IMR-90 (cell line): ENCODE measurements at regions not wholly inside any gene's neighbourhood (a gene's known extent, or its start where the extent isn't known, plus 50 kb on each side); places are given as distances from the start of the nearest gene placed in this dataset.

Source experiments
- ATAC-seq: fragments of 200-7000 bp; cut with Tn5 transposase; 2 replicates; pipeline ENCODE4 v1.9.1; 2020; ENCODE audit warnings: low read depth, mild to moderate bottlenecking, moderate library complexity
- BruUV-seq: library from RNA; stranded (reverse); fragments of 400-500 nt; replicated peaks from 2 replicates; lab custom pipeline; 2021; lab: Mats Ljungman, UMichigan
- CTCF ChIA-PET: fragments of 300-600 bp; formaldehyde crosslinking; extraction: SDS; loops from one replicate; lab custom pipeline; 2021; ENCODE audit warnings: antibody characterized with exemption; lab: Yijun Ruan, JAX
- POLR2A ChIA-PET: fragments of 300-600 bp; sonication (Branson Sonifier 250); formaldehyde crosslinking; loops from one replicate; lab custom pipeline; 2022; ENCODE audit warnings: antibody characterized with exemption; ENCODE audit not compliant: unreplicated experiment; lab: Charles Lee
- DNase-seq: peaks from one replicate; pipeline ENCODE4 v3.0.0; 2013
- H2AFZ ChIP-seq: replicated peaks from 2 replicates; pipeline ENCODE3; 2013; ENCODE audit warnings: low read length, mild to moderate bottlenecking; ENCODE audit not compliant: poor library complexity
- H2AK5ac ChIP-seq: 2 replicates; pipeline ENCODE4 v1.6.1; 2013; ENCODE audit warnings: low read depth, low read length, inconsistent platforms
- H2AK9ac ChIP-seq: replicated peaks from 2 replicates; pipeline ENCODE3; 2013; ENCODE audit warnings: mild to moderate bottlenecking, low read depth, low read length, moderate library complexity; ENCODE audit not compliant: poor library complexity
- H2BK120ac ChIP-seq: 2 replicates; pipeline ENCODE4 v1.6.1; 2013; ENCODE audit warnings: low read depth, low read length, inconsistent platforms
- H2BK15ac ChIP-seq: 3 replicates; pipeline ENCODE4 v1.6.1; 2013; ENCODE audit warnings: low read depth, low read length, inconsistent platforms
- H2BK20ac ChIP-seq: 2 replicates; pipeline ENCODE4 v1.6.1; 2013; ENCODE audit warnings: low read depth, mild to moderate bottlenecking, inconsistent platforms, low read length, moderate library complexity
- H2BK5ac ChIP-seq: 2 replicates; pipeline ENCODE4 v1.6.1; 2013; ENCODE audit warnings: mild to moderate bottlenecking, low read depth, low read length, inconsistent platforms; ENCODE audit not compliant: poor library complexity, severe bottlenecking
- H3K14ac ChIP-seq: replicated peaks from 2 replicates; pipeline ENCODE4 v1.6.1; 2013; ENCODE audit warnings: low read depth, low read length, inconsistent platforms
- H3K18ac ChIP-seq: 2 replicates; pipeline ENCODE4 v1.6.1; 2013; ENCODE audit warnings: low read depth, low read length, control low read depth
- H3K23ac ChIP-seq: 2 replicates; pipeline ENCODE4 v1.6.1; 2013; ENCODE audit warnings: low read depth, low read length, inconsistent platforms
- H3K27ac ChIP-seq: 2 replicates; pipeline ENCODE4 v1.5.1; 2013; ENCODE audit warnings: mild to moderate bottlenecking, control low read depth, low read length; ENCODE audit not compliant: insufficient read depth
- H3K27me3 ChIP-seq: 2 replicates; pipeline ENCODE4 v1.6.1; 2013; ENCODE audit warnings: low read length; ENCODE audit not compliant: control insufficient read depth, insufficient read depth
- H3K36me3 ChIP-seq: 2 replicates; pipeline ENCODE4 v1.6.1; 2013; ENCODE audit warnings: low read length, mixed read lengths; ENCODE audit not compliant: control insufficient read depth, insufficient read depth
- H3K4ac ChIP-seq: 2 replicates; pipeline ENCODE4 v1.6.1; 2013; ENCODE audit warnings: low read depth, low read length, inconsistent platforms
- H3K4me1 ChIP-seq: 2 replicates; pipeline ENCODE4 v1.6.1; 2013; ENCODE audit warnings: low read length, mixed read lengths; ENCODE audit not compliant: control insufficient read depth, insufficient read depth
- H3K4me2 ChIP-seq: 2 replicates; pipeline ENCODE4 v1.6.1; 2013; ENCODE audit warnings: low read depth, mild to moderate bottlenecking, control low read depth, low read length, moderate library complexity
- H3K4me3 ChIP-seq: 2 replicates; pipeline ENCODE4 v1.5.1; 2013; ENCODE audit warnings: low read depth, mild to moderate bottlenecking, control low read depth, low read length, moderate library complexity; ENCODE audit not compliant: insufficient read depth
- H3K56ac ChIP-seq: 2 replicates; pipeline ENCODE4 v1.6.1; 2013; ENCODE audit warnings: low read length, inconsistent platforms; ENCODE audit not compliant: insufficient read depth; ENCODE audit errors: extremely low read depth
- H3K79me1 ChIP-seq, 2 experiments: 2 replicates each; pipeline ENCODE4 v1.6.1; 2013; ENCODE audit warnings: low read length in 2 of 2, inconsistent platforms in 1 of 2, low read depth in 1 of 2
- H3K9ac ChIP-seq: 2 replicates; pipeline ENCODE4 v1.6.1; 2013; ENCODE audit warnings: low read depth, low read length, control low read depth
- H3K9me1 ChIP-seq: 2 replicates; pipeline ENCODE4 v1.6.1; 2013; ENCODE audit warnings: low read length, inconsistent platforms; ENCODE audit not compliant: insufficient read depth
- H3K9me3 ChIP-seq: 2 replicates; pipeline ENCODE4 v1.6.1; 2013; ENCODE audit warnings: low read length; ENCODE audit not compliant: control insufficient read depth, insufficient read depth
- H4K20me1 ChIP-seq: 2 replicates; pipeline ENCODE4 v1.6.1; 2013; ENCODE audit warnings: low read length, inconsistent platforms; ENCODE audit not compliant: insufficient read depth
- H4K5ac ChIP-seq: 2 replicates; pipeline ENCODE4 v1.6.1; 2013; ENCODE audit warnings: mild to moderate bottlenecking, low read depth, low read length, control low read depth
- H4K8ac ChIP-seq, 2 experiments: 2 replicates each; pipeline ENCODE4 v1.6.1; 2013; ENCODE audit warnings: low read depth in 2 of 2, low read length in 2 of 2, control low read depth in 1 of 2, inconsistent platforms in 1 of 2
- H4K91ac ChIP-seq: 2 replicates; pipeline ENCODE4 v1.6.1; 2013; ENCODE audit warnings: low read depth, low read length, inconsistent platforms; ENCODE audit not compliant: insufficient read depth
- BHLHE40 ChIP-seq: fragments of 150-350 bp; IDR thresholded peaks from 2 replicates; pipeline ENCODE4 v1.6.1; 2016; ENCODE audit warnings: mild to moderate bottlenecking, low read depth, low read length
- CHD1 ChIP-seq: IDR thresholded peaks from 2 replicates; pipeline ENCODE4 v1.6.1; 2012; ENCODE audit warnings: low read depth, low read length, improper control_type of control experiment
- ELK1 ChIP-seq: fragments of 150-350 bp; IDR thresholded peaks from 2 replicates; pipeline ENCODE4 v1.6.1; 2016; ENCODE audit warnings: low read depth, mild to moderate bottlenecking, low read length, moderate library complexity, borderline replicate concordance
- MAFK ChIP-seq: IDR thresholded peaks from 2 replicates; pipeline ENCODE4 v1.6.1; 2012; ENCODE audit warnings: low read depth, low read length, improper control_type of control experiment
- MXI1 ChIP-seq: IDR thresholded peaks from 2 replicates; pipeline ENCODE4 v1.6.1; 2012; ENCODE audit warnings: low read depth, mild to moderate bottlenecking, low read length, moderate library complexity, borderline replicate concordance
- NFE2L2 ChIP-seq: fragments of 150-350 bp; IDR thresholded peaks from 2 replicates; pipeline ENCODE4 v1.6.1; 2016; ENCODE audit warnings: low read depth, mild to moderate bottlenecking, low read length
- POLR2A ChIP-seq: IDR thresholded peaks from 2 replicates; pipeline ENCODE4 v1.6.1; 2012; ENCODE audit warnings: mild to moderate bottlenecking, low read depth, low read length
- RAD21 ChIP-seq: IDR thresholded peaks from 2 replicates; pipeline ENCODE4 v1.6.1; 2012; ENCODE audit warnings: low read length, improper control_type of control experiment
- RCOR1 ChIP-seq: IDR thresholded peaks from 2 replicates; pipeline ENCODE4 v1.6.1; 2012; ENCODE audit warnings: mild to moderate bottlenecking, low read length, improper control_type of control experiment; ENCODE audit not compliant: insufficient replicate concordance
- RFX5 ChIP-seq: IDR thresholded peaks from 2 replicates; pipeline ENCODE4 v1.8.0; 2012; ENCODE audit warnings: low read depth, mild to moderate bottlenecking, low read length, moderate library complexity
- SMC3 ChIP-seq: fragments of 150-350 bp; IDR thresholded peaks from 2 replicates; pipeline ENCODE4 v1.6.1; 2016; ENCODE audit warnings: low read depth, mild to moderate bottlenecking, antibody characterized with exemption, low read length, moderate library complexity
- WGBS, 2 experiments: methylation state at CpG; one replicate each; pipeline versions ENCODE4 v1.1.5 to v1.1.7; 2013; ENCODE audit warnings: missing lambda C conversion rate in 2 of 2; ENCODE audit not compliant: insufficient read length in 1 of 2; ENCODE audit errors: extremely low coverage in 2 of 2; 5-methylcytosine and 5-hydroxymethylcytosine counted together
- dilution Hi-C: fragments of 300-500 bp; cut with HindIII; formaldehyde crosslinking; loops from one replicate; pipeline ENCODE4 v1.14.3; 2018; ENCODE audit warnings: low sequenced_read_pairs; ENCODE audit not compliant: unreplicated experiment
- in situ Hi-C: fragments of 300-500 bp; cut with MboI; formaldehyde crosslinking; loops from 3 replicates; pipeline ENCODE4 v1.14.3; 2019; ENCODE audit warnings: low sequenced_read_pairs, inconsistent platforms, mixed read lengths
- intact Hi-C: fragments of 100-400 bp; cut with micrococcal nuclease; formaldehyde crosslinking; loops from 2 replicates; pipeline ENCODE4 v1.10.0; 2022
- TF ChIP-seq, protein P1 (sequence below): conservative IDR thresholded peaks from 2 replicates; pipeline ENCODE4 v1.5.1; 2012; ENCODE audit warnings: mild to moderate bottlenecking, low read depth, low read length, improper control_type of control experiment

GRCh38 chr6:167523426-167523825, 198.5 kb downstream of the TTLL2 start:
- Histone ChIP-seq H2BK20ac (no peak overlapping the region), H4K8ac (no peak overlapping the region), H2AK5ac (no peak overlapping the region), H3K27me3 (no peaks in the 10 kb centered on the region), H4K20me1 (no peaks in the 10 kb centered on the region), H3K4ac (no peak overlapping the region), H3K23ac (no peak overlapping the region), H3K9ac (no peak overlapping the region), H3K9me1 (no peaks in the 10 kb centered on the region), H3K4me1 (no peaks in the 10 kb centered on the region), H2BK15ac (no peak overlapping the region), H3K79me1 (no peaks in the 10 kb centered on the region), H3K9me3 (peaks cover 38% of the 10 kb centered on the region), H2BK120ac (no peak overlapping the region), H3K27ac (no peak overlapping the region), H3K36me3 (no peaks in the 10 kb centered on the region), H3K4me3 (no peak overlapping the region), H2BK5ac (no peak overlapping the region), H2AK9ac (no peak overlapping the region), H3K18ac (no peak overlapping the region), H4K91ac (no peak overlapping the region), H3K56ac (no peak overlapping the region), H3K4me2 (no peak overlapping the region), H3K14ac (no peak overlapping the region), H2AFZ (no peak overlapping the region), H4K5ac (no peak overlapping the region)
- DNase-seq (no peak), ATAC-seq (no peak)
- POLR2A ChIA-PET: no interaction called here
- CTCF ChIA-PET: no interaction called here
- TF ChIP-seq BHLHE40 (no peak), ELK1 (no peak), RAD21 (no peak), SMC3 (no peak), RCOR1 (no peak), POLR2A (no peak), NFE2L2 (no peak), CHD1 (no peak), RFX5 (no peak), MAFK (no peak), MXI1 (no peak)
- TF ChIP-seq, protein P1, sequence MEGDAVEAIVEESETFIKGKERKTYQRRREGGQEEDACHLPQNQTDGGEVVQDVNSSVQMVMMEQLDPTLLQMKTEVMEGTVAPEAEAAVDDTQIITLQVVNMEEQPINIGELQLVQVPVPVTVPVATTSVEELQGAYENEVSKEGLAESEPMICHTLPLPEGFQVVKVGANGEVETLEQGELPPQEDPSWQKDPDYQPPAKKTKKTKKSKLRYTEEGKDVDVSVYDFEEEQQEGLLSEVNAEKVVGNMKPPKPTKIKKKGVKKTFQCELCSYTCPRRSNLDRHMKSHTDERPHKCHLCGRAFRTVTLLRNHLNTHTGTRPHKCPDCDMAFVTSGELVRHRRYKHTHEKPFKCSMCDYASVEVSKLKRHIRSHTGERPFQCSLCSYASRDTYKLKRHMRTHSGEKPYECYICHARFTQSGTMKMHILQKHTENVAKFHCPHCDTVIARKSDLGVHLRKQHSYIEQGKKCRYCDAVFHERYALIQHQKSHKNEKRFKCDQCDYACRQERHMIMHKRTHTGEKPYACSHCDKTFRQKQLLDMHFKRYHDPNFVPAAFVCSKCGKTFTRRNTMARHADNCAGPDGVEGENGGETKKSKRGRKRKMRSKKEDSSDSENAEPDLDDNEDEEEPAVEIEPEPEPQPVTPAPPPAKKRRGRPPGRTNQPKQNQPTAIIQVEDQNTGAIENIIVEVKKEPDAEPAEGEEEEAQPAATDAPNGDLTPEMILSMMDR: no peak
- no TSS peak for BruUV-seq
- intact Hi-C loops: no loop called here
- 57% methylated on average over 7 of the region's 13 CpGs; no CpG with 5 or more reads in 1 of the 2 experiments for WGBS, 2 experiments
- dilution Hi-C loops: no loop called here
- in situ Hi-C loops: no loop called here
